ENCODE measurements at regions not wholly inside any gene's neighbourhood (a gene's known extent, or its start where the extent isn't known, plus 50 kb on each side); places are given as distances from the start of the nearest gene placed in this dataset.
A peak's percentile ranks its signal among the peaks of the same experiment; 100 is the strongest.
"Not testable (repeated sequence)": the region's sequence is repeated elsewhere in the genome, so short reads cannot be mapped to it uniquely, and the experiment has no call there.

DNA sequence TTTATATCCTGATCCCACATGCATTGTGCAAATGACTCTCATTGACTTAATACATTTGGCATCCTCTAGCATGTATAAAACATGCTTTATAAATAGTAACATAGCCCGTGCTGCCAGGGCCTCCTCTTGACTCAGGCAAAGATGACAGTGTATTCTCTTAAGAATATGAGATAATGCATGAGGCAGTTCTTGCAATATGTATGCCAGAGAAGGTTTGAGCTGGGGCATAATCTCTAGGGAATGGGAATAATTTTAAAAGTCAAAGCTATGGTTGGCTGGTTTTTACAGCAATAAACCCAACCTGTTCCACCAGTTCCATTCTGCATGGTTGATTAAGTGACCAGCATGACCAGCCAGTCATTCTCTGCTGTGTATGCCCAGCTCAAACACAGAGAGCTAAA, 179.0 kb upstream of the PFN2 start:
- peak; percentile 63 for DNase-seq

DNA sequence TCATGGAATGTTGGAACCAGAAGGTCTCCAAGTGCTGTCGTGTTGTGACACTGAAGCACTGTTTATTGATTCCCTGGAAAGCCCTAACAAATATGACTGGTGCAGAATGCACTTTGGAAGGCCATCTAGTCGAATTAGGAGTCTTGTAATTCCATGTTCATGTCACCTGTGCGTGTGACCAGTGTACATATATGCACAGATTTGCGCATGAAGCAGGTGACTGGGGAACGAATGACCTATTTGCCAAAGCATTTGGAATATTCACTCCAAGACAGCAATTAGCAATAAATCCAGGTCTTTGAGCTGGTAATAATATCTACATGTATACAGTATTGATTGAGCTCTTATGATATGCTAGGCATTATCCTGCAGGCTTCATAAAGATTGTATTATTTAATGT, 177.5 kb upstream of the PFN2 start:
- DNase-seq = no peak

GRCh38 chr3:150147776-150148175, 177.1 kb upstream of the PFN2 start:
- DNase-seq = no peak

- no peak for DNase-seq
Observed at GRCh38 chr3:150146991-150147761, 176.5 kb upstream of the PFN2 start.

DNA sequence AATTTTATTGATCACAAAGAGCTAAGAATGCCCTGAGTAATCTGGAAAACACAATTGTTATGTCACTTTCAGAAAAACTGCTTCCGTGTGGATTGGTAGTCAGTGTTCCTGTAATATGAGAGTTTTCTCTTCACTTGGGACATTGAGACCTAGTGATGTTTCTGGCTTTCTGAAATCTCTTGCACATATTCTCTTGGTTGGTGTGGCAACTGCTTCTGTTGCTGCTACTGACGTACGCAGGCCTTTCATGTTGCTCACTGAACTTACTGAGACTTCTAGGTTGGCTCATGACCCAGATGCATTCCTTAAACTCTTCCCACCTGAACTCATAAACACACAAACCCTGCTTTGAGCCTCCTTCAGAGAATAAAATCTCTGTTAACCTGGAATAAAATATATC, 175.0 kb upstream of the PFN2 start:
- DNase-seq = no peak

DNA sequence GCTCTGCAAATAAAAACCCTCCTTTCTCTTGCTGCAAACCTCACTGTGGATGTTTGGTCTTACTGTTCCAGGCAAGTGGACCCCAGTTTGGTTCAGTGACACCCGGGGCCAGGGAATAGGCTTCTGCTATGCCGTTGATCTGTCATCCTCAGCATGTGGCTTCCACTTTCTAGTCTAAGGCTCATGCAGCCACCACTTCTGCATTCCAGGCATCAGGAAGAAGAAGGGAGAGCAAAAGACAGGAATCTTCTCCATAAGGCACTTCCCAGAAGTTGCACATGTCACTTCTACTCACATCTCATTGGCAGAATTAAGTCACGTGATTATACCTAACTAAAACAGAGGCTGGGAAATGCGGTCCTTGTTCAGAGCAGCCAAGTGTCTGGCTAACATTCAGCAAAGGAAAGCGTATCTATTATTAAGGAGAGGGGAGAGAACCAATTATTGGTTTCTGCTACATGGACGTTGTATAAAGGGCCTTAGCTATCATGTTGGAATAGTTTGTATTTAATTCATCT, 173.6 kb upstream of the PFN2 start:
- DNase-seq = no peak

DNA sequence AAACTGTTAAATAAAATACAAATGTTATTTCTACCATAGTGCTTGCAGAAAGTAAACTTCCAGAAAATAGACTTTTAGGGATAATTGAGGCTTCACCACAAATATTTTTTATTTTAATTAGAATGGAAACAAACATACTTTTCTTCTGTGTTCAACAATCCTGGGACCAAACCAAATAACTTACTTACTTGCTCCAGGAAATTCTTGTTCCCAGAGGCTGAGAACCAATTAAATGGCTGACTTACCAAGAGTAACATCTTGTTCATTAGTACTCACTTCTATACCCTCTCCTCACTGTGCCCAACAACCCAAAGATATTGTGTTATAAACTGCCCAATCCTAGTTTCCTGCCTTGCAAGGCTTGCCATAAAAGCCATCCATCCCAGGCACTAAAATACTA, 172.2 kb upstream of the PFN2 start:
- DNase-seq = no peak

DNA sequence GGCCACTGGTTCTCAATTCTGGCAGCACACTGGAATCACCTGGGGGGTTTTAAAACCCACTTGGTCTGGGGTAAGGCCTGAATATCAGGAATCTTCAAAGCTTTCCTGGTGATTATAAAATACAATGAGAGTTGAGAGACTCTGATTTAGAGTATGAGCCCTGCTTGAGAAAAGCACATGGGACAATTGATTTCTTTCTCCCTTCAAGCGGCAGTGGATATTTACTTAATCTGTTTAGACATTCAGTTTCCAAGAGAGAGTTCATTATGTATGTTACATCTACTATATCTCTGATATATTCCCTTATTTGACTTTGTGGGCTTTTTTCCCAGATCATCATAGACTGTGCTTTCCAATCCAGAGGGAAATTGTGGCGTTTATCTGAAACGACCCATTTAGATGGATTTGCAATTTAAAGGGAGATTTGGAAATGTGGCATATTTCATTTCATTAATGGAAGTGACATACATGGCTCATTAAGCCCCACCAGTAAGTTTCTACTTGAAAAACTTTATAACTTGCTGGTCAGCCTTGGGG, 171.2 kb upstream of the PFN2 start:
- no peak for DNase-seq

GRCh38 chr3:150140614-150141321, 170.1 kb upstream of the PFN2 start:
- no peak for DNase-seq

- DNase-seq = no peak
Observed at GRCh38 chr3:150138824-150139223, 168.1 kb upstream of the PFN2 start.

- DNase-seq = no peak
Observed at GRCh38 chr3:150136242-150136641, 165.5 kb upstream of the PFN2 start.

GRCh38 chr3:150135287-150135721, 164.6 kb upstream of the PFN2 start:
- DNase-seq = no peak

DNA sequence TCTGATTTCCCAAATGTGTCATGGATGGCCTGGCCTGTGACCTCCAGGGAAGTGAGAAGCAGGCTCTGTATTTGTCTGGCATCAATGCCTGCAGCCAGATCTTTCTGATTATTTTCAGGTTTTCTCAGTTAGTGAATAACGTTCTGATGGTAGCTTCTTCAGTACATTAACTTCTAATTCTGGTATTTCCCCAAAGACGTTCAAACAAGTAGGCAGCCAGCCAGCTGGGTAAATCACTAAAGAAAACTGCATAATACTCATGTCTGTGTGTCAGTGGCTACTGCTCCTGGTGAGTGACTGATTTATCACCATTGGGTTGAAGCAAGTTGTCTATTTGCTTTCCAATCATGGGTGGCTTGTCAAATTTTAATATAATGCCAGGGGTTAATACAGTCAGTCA, 162.6 kb upstream of the PFN2 start:
- no peak for DNase-seq

GRCh38 chr3:150132101-150132749, 161.5 kb upstream of the PFN2 start:
- no peak for DNase-seq

DNA sequence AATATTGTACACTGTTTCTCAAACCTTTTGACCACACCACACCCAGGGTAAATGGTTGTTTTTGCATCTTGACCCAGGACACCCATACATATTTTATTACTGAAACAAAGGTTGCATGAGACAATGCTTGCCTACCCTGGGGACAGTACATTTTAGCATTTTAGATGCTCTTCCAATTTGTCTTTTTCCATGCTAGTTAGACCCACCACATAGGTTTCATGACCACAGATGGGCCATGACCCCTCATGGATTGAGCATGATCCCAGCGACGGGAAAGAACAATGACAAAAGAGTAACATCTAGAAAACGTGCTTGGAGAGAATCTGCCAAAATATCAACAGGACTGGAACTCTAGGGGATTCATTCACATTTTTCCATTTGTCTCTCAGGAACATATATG, 161.0 kb upstream of the PFN2 start:
- DNase-seq = no peak

DNA sequence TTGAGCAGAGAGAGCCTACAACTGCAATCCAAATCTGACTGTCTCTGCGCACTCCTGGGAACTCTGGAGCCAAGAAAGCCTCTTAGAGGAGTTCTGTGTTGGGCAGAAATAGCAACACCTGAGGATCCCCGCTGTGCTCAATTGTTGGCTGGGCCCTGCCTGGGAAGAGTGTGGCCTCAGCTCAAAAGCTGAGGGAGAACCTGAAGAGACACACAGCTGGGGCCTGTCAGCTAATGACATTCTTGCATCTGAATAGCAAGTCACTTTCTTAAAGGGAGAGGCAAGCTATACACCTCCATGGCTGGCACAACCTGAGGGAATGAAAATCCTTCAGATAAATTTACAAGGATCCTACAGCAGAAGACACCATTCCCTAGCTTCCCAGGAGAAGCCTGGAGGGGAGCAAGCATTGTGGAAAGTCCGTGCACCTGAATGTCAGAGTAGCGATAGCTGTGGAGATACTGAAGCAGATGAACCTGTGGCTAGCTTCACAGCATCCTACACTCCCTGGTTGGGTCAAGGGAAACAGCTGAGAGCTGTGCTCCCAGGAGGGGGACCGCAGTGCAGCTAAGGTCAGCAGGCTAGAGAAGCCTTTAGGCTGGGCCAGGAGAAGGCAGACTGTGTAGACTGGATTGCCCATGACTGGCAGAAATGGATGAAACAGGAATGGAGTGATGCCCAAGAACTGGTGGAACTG, 159.9 kb upstream of the PFN2 start:
- peak; percentile 40 for DNase-seq

- DNase-seq = no peak
Observed at GRCh38 chr3:150129166-150129565, 158.5 kb upstream of the PFN2 start.

- no peak for DNase-seq
Observed at GRCh38 chr3:150128126-150128525, 157.4 kb upstream of the PFN2 start.

- DNase-seq = no peak
Observed at GRCh38 chr3:150127011-150127490, 156.4 kb upstream of the PFN2 start.

DNA sequence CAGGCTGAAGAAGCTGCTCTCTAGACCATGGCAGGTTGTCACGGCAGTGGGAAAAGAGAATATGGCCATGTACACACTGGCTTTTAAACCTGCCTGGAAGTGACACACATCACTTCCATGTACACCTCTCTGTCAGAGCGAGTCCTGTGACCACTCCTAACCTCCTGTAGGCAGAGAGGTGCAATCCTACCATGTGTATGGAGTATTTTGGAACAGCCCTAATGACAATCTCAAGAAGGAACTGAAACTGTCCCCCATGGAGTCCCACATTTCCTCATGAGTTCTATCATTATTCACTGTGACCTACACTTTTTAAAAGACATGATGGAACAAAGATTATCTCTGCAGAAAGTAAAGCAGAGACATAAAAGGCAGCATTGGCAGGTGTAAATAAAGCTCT, 153.4 kb upstream of the PFN2 start:
- peak; percentile 25 for DNase-seq

DNA sequence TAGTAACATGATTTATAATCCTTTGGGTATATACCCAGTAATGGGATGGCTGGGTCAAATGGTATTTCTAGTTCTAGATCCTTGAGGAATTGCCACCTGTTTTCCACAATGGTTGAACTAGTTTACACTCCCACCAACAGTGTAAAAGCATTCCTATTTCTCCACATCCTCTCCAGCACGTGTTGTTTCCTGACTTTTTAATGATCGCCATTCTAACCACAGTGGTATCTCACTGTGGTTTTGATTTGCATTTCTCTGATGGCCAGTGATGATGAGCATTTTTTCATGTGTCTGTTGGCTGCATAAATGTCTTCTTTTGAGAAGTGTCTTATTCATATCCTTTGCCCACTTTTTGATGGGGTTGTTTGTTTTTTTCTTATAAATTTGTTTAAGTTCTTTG, 152.6 kb upstream of the PFN2 start:
- not testable (repeated sequence) for DNase-seq

- DNase-seq = no peak
Observed at GRCh38 chr3:150118219-150118618, 147.5 kb upstream of the PFN2 start.

DNA sequence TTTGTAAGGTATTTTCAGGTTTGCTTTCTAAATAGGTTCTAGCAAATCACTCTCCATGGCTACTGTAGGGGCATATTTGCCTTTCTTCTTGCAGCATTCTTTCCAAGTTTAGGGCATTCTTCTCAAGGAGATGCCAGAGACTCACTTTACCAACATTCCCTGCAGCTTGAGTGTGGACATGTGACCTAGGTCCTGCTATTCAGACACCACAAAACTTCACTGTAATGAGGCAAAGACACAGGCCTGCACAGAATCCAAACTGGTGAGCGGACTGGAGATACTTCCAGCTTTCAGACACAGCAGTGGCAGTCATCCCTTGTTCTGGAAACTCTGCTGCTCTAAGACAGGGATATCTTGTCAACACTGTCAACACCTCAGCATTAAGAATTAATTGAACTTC, 146.4 kb upstream of the PFN2 start:
- no peak for DNase-seq
